GM04503 (cell line): ENCODE measurements at regions not wholly inside any gene's neighbourhood (a gene's known extent, or its start where the extent isn't known, plus 50 kb on each side); places are given as distances from the start of the nearest gene placed in this dataset.
A peak's percentile ranks its signal among the peaks of the same experiment; 100 is the strongest.

Experiments
- DNase-seq: peaks from one replicate; pipeline ENCODE4 v3.0.0-alpha.2; 2012; ENCODE audit warnings: low read depth

- no peak for DNase-seq
Observed at GRCh38 chr1:68959461-68960030, 462.7 kb upstream of the DEPDC1 start.

GRCh38 chr1:68961143-68961542 lies 464.3 kb upstream of the DEPDC1 start:
- no peak for DNase-seq

- DNase-seq: no peak
Observed at GRCh38 chr1:68963353-68963752, 466.5 kb upstream of the DEPDC1 start.

GRCh38 chr1:68969441-68969840 lies 472.6 kb upstream of the DEPDC1 start:
- DNase-seq: no peak

GRCh38 chr1:68970571-68970970 lies 473.7 kb upstream of the DEPDC1 start:
- no peak for DNase-seq

- peak; percentile 1 for DNase-seq
Observed at GRCh38 chr1:68973459-68974244, 476.8 kb upstream of the DEPDC1 start.

- DNase-seq: no peak
Observed at GRCh38 chr1:68974447-68974846, 477.6 kb upstream of the DEPDC1 start.

GRCh38 chr1:68975212-68975933 lies 478.5 kb upstream of the DEPDC1 start:
- no peak for DNase-seq

- no peak for DNase-seq
Observed at GRCh38 chr1:68976916-68977610, 480.2 kb upstream of the DEPDC1 start.

- DNase-seq: no peak
Observed at GRCh38 chr1:68979891-68980290, 483.0 kb upstream of the DEPDC1 start.

- no peak for DNase-seq
Observed at GRCh38 chr1:68984289-68984688, 487.4 kb upstream of the DEPDC1 start.

GRCh38 chr1:68994096-68994495 lies 497.2 kb upstream of the DEPDC1 start:
- no peak for DNase-seq

GRCh38 chr1:69016468-69016867 lies 519.6 kb upstream of the DEPDC1 start:
- no peak for DNase-seq

GRCh38 chr1:69029649-69030048 lies 532.8 kb upstream of the DEPDC1 start:
- no peak for DNase-seq

GRCh38 chr1:69038379-69038778 lies 529.3 kb upstream of the LRRC7 start:
- DNase-seq: no peak

GRCh38 chr1:69045572-69045971 lies 522.1 kb upstream of the LRRC7 start:
- no peak for DNase-seq

GRCh38 chr1:69055194-69055593 lies 512.5 kb upstream of the LRRC7 start:
- no peak for DNase-seq

GRCh38 chr1:69058454-69058853 lies 509.3 kb upstream of the LRRC7 start:
- no peak for DNase-seq

- no peak for DNase-seq
Observed at GRCh38 chr1:69070660-69071373, 496.9 kb upstream of the LRRC7 start.

GRCh38 chr1:69073176-69073575 lies 494.5 kb upstream of the LRRC7 start:
- DNase-seq: no peak

- DNase-seq: no peak
Observed at GRCh38 chr1:69076631-69077030, 491.1 kb upstream of the LRRC7 start.

GRCh38 chr1:69077198-69077597 lies 490.5 kb upstream of the LRRC7 start:
- DNase-seq: no peak
